Hematopoietic multipotent progenitor cell treated with erythropoietin and hydrocortisone succinate and interleukin-3 and kit ligand, for 15 days (in vitro differentiated cells): ENCODE measurements at regions not wholly inside any gene's neighbourhood (a gene's known extent, or its start where the extent isn't known, plus 50 kb on each side); places are given as distances from the start of the nearest gene placed in this dataset.
"Not testable (repeated sequence)": the region's sequence is repeated elsewhere in the genome, so short reads cannot be mapped to it uniquely, and the experiment has no call there.

ENCODE experiments used
- DNase-seq: peaks from one replicate; pipeline ENCODE4 v3.0.0-alpha.2; 2015; ENCODE audit warnings: low spot score

DNA sequence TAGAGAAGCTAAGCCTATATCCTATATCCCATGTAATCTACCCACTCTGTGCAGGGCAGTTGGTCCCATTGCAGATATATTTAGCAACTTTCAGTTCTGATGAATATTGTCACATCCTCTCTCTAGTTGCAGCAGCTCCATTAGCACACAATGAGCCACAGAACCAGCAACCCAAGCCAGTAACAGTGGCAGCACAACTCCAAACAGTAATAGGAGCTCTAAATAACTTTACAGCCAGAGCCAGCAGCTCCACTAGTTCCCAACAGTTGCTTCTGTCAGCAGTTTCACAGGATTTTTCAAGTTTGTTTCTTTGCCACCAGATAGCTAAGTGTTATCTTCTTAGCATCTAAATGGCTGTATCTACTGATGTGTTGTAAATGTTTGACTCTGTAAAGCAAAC lies 490.8 kb downstream of the HTR1B start:
- no peak for DNase-seq

DNA sequence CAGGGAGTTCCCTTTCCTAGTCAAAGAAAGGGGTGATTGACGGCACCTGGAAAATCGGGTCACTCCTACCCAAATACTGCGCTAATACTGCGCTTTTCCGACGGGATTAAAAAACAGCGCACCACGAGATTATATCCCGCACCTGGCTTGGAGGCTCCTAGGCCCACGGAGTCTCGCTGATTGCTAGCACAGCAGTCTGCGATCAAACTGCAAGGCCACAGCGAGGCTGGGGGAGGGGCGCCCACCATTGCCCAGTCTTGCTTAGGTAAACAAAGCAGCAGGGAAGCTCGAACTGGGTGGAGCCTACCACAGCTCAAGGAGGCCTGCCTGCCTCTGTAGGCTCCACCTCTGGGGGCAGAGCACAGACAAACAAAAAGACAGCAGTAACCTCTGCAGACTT lies 504.1 kb downstream of the HTR1B start:
- not testable (repeated sequence) for DNase-seq

DNA sequence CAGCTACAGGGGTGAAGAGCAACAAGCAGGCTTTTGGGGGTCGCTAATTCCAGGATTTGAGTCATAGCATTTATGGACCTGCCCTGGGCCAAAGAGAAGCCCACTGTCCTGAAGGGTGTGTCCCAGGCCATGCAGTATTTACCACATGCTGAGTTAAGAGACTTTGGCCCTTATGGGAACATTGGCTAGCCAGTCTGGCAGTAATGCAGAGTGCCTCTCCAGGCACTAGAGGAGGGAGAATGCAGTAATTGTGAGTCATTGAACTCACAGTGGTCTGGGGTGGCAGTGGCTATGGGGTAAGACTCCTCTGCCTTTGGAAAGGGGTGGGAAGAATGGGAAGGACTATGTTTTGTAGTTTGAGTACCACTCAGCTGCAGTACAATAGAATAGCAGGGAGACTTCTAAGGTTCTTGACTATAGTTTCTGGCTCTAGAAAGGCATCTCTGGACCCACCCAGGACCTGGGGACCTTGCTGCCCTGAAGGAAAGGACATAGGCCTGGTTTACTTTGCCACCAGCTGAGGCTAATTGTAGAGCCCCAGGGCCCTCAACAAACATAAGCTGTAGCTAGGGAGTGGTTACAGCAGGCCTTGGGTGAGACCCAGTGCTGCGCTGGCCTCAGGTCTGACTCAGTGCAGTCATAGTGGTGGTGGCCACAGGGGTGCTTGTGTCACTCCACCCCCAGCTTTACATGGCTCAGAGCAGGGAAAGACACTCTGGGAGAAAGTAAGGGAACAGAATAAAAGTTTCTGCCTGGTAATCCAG lies 520.9 kb downstream of the HTR1B start:
- DNase-seq: no peak

DNA sequence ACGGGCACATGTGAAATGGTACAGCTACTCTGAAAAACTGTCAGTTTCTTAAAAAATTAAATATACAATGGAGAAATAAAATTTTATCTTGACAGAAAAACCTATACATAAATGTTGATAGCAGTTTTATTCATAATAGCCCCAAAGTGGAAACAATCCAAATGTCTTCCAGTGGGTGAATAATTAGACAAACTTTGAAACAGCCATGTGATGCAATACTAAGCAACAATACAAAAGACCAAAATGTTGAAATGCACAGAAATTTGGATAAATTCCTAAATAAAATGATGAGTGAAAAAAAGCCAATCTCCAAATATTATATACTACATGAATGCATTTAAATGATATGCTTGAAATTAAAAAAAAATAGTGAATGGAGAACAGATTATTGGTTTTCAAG lies 523.1 kb downstream of the HTR1B start:
- DNase-seq: no peak

DNA sequence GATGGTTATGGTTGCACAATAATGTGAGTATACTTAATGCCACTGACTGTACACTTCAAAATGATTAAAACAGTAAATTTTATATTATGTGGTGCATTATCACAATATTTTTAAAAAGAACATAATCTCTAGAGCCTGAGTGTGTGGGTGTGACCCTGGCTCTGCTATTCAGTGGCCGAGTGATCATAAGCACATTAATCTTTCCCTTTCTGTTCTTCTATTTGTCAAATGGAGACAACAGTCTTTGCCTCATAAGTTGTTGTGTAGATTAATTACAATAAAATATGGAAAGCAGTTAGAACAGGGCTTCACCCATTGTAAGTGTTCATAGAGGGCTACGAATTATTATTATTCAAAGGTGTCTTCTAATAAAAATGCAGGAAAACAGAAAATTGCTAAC lies 548.6 kb downstream of the HTR1B start:
- DNase-seq: no peak

DNA sequence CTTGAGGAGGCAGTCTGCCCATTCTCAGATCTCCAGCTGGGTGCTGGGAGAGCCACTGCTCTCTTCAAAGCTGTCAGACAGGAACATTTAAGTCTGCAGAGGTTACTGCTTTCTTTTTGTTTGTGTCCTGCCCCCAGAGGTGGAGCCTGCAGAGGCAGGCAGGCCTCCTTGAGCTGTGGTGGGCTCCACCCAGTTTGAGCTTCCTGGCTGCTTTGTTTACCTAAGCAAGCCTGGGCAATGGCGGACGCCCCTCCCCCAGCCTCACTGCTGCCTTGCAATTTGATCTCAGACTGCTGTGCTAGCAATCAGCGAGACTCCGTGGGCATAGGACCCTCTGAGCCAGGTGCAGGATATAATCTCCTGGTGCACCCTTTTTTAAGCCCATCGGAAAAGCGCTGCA lies 557.8 kb downstream of the HTR1B start:
- not testable (repeated sequence) for DNase-seq

DNA sequence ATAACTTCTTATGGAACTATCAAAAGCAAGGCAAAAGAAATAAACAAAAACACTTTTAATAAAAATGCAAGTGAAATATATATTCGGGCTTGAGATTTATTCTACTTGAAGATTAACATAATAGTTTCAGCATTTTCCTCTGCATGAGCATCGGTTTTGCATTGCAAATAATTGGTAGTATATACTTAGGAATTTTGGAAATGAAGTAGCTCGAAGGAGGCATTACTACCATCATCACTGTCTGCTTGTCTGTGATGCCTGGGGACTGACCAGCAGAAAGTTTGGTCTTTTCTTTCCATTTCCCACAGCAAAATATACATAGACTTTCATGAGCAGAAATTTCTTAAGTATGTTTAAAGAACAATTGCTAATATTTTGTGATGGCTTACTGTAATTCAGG lies 570.7 kb downstream of the HTR1B start:
- DNase-seq: no peak

DNA sequence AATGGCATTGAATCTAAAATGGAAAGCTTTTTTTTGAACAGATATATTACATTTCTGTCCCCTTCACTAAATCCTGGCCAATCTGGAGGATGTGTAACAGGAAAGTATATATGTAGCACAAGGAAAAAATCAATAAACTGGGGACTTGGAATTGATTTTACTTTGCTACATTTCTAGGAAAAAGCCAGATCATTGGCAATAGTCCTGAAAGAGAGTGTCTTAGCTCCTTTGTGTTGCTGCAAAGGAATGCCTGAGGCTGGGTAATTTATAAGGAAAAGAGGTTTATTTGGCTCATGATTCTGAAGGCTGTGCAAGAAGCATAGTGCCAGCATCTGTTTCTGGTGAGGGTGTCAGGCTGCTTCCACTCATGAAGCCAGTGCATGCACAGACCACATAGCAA lies 574.9 kb downstream of the HTR1B start:
- DNase-seq: no peak

DNA sequence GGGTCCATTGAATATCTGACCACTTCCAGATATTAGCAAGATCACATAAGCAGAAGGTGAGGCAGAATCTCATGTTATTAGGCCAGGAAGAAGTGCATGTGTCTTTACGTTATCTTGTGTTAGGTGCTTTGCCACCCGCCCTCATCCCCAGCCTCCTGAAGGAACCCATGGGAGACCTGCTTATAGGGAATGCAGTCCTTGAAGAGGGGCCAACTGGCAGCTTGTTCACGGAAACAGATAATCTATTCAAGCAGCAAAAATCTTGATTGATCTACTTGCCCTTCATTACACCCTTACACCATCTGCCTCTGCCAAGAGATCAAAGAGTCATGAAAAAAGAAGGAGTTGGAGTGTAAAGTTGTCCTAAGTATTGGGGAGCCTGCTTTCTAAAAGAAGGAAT lies 576.4 kb downstream of the HTR1B start:
- DNase-seq: no peak

DNA sequence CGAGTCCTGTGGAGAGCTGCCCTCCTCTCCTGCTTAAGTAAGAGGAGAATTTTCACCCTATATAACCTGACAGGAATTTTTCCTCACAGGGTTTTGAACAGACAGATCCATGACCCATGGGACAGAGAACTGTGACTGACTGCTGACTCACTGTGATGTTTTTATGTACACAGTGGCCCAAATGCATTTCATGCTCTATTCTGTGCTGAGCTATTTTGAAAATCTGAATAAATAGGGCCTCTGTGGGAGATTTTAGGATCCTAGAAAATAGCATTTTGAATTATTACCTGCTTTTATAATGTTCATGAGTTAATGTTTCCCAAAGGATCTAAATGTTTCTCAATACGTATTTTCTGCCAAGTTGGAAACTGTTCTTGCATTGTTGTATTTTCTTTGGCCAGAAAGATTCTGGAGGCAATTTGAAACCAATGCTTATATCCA lies 577.4 kb downstream of the HTR1B start:
- DNase-seq: no peak

DNA sequence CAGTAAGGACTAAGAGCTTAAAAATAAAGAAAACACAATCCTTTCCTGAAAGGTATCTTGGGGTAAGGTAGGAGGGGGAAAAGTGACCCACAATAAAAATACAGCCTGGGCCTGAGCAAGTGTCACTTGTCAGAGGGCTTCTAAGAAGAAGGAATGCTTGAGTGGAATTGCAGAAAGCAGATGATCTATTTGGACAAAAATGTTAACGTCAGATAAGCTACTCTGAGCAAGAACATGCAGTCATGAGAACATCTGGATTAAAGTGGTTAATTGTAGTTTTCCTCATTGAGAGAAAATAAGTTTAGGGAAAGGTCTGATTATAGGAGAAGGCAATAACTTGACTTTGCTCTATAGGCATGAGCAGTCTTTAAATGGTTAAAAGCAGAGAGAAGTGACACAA lies 581.9 kb downstream of the HTR1B start:
- no peak for DNase-seq

DNA sequence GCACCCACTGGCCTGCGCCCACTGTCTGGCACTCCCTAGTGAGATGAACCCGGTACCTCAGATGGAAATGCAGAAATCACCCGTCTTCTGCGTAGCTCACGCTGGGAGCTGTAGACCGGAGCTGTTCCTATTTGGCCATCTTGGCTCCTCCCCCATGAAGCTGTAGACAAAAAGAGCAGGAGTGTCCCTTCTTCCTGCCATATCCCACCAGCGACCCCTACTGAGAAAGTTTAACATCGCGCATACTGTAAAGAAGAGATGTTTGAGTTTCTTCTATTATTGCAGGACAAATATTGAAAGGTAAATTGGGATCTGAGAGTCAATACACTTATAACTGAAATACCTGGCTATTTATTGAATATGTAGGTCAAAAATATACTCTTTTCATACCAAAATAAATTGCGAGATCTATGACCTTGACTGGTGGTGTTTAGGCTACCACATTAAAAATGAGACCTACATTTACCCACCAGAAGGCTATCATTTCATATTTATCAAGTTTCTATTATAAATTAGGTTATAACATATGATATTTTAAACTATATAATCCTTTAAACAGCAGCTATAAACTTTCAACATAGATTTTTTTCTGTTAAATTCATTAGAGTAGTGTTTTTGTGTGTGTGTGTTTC lies 586.3 kb downstream of the HTR1B start:
- no peak for DNase-seq

DNA sequence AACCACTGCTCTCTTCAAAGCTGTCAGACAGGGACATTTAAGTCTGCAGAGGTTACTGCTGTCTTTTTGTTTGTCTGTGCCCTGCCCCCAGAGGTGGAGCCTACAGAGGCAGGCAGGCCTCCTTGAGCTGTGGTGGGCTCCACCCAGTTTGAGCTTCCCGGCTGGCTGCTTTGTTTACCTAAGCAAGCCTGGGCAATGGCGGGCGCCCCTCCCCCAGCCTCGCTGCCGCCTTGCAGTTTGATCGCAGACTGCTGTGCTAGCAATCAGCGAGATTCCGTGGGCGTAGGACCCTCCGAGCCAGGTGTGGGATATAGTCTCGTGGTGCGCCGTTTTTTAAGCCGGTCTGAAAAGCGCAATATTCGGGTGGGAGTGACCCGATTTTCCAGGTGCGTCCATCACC lies 586.9 kb downstream of the HTR1B start:
- DNase-seq: not testable (repeated sequence)

DNA sequence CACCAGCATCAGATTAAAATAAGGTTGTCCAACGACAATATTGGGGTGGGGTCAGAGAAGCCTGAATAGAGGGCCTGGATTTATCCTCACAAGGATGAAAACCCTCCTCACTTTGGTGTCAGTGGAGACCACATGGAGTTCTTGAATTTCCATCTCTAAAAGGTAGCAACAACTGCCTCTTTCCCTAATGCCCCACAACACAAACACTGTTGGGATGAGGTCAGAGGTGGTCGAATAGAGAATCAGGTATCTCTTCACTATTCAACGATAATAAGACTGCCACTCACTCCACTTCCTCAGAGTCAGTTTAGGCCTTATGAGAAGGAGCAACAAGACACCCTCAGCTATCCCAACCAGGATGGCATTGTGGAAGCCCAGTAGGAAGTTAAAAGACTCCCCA lies 596.1 kb downstream of the HTR1B start:
- DNase-seq: no peak

DNA sequence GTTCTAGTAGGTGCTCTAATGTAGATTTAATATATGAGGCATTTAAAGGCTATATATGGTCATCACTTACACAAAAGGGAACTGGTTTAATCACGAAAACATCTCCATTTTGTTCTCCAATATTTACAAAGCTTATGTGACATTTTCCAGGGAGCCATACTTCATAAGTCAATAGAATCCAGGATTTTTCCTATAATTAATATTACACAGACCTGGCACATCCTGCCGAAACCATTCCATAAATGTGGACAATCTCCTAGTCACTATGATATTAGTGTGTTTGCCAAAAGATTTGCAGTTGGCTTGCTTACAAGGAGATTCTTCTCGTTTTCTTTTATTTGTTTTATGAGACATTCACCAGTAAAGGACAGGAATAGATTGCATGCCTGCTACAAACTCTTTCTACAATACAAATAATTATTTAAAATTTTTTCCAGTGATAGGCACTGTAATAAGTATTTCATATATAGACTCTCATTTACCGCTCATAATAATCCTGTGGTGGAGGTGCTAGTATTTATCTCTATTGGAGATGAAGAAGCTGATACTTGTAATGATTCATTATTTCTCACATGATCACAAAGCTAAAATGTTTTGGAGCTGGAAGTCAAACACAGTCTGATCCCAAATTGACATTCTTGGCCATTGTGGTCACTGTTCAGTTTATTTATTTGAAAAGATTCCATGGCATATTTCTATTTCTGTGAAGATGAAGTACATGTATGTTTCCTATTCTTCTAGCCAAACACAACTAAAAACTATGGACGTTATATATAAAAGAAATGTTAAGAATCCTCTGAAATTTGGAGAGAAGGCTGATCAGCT lies 597.0 kb downstream of the HTR1B start:
- DNase-seq: no peak

DNA sequence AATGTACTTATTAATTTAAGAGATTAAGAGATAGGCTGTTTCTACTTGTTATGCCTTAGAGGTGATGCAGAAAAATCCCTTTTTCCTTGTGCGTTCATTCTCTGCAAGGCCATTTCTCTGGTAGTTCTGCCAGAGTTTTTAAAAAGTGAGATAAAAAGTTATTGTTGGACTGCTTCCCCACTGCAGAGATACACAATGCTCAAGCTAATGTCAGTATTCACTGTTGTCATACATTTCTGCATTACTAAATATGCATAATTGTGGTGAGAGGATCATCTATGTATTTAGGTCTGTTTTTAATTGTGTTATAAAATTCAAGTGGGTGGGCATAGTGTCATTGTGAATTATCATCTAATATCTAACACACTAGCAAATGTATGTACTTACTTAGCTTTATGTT lies 600.4 kb downstream of the HTR1B start:
- DNase-seq: no peak

DNA sequence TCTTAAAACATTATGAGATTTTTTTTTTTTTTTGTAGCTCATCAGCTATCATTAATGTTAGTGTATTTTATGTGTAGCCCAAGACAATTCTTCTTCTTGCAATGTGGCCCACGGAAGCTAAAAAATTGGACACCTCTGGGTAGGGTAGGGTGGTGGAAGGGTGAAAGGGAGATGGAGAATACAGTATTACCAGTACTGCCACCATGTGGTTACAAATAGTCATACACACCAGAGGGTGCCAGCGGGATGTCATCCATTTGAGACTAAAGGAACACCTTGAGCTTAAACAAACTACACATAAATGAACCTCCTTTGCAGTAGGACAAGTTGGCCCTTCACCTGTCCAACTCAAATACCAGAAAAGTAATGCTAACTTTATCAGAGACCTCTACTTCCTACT lies 601.9 kb downstream of the HTR1B start:
- DNase-seq: no peak

DNA sequence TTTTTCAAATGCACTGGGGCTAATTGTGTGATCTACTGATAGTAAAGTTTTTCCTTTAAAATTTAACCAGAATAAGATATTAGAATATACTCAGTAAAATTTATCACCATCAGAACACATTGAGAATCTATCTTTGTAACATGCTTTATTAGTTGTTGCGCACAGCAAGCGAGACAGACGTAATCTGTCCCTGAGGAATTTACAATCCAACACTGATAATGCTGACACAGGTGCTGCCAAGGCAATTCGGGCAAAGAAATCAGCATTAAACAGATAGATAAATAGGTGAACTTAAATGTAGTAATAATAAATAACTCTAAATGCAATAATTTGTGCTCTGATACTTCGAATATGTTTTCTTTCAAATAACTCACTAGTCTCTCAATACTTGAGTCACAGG lies 607.2 kb downstream of the HTR1B start:
- no peak for DNase-seq

DNA sequence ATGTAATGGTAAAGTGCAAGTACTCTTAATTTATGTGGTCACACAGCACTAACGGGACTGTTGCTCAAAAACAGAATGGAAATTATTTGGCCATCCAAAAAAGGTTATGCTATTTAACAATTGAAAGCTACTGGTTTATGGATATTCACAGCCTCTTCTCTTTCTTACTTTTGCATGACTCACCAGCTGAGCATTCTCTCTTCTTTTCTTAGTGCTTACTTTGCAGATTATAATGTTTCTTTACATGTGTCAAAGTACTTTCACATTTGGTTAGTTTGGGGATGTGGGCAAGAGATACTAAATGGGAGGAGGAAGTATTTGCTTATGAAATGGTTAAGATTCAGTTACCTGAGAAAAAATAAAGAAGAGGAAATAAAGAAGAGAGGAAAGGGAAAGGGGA lies 610.5 kb downstream of the HTR1B start:
- no peak for DNase-seq

DNA sequence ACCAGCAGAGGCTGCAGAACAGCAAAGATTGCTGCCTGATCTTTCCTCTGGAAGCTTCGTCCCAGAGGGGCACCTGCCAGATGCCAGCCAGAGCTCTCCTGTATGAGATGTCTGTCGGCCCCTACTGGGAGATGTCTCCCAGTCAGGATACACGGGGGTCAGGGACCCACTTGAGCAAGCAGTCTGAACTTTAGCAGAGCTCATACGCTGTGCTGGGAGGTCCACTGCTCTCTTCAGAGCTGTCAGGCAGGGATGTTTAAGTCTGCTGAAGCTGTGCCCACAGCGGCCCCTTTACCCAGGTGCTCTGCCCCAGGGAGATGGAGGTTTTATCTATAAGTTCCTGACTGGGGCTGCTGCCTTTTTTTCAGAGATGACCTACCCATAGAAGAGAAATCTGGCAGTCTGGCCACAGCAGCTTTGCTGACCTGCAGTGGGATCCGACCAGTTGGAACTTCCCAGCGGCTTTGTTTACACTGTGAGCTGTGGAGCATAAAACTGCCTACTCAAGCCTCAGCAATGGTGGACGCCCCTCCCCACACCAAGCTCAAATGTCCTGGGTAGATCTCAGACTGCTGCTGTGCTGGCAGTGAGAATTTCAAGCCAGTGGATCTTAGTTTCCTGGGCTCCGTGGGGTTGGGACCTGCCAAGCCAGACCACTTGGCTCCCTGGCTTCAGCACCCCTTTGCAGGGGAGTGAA lies 613.9 kb downstream of the HTR1B start:
- not testable (repeated sequence) for DNase-seq

DNA sequence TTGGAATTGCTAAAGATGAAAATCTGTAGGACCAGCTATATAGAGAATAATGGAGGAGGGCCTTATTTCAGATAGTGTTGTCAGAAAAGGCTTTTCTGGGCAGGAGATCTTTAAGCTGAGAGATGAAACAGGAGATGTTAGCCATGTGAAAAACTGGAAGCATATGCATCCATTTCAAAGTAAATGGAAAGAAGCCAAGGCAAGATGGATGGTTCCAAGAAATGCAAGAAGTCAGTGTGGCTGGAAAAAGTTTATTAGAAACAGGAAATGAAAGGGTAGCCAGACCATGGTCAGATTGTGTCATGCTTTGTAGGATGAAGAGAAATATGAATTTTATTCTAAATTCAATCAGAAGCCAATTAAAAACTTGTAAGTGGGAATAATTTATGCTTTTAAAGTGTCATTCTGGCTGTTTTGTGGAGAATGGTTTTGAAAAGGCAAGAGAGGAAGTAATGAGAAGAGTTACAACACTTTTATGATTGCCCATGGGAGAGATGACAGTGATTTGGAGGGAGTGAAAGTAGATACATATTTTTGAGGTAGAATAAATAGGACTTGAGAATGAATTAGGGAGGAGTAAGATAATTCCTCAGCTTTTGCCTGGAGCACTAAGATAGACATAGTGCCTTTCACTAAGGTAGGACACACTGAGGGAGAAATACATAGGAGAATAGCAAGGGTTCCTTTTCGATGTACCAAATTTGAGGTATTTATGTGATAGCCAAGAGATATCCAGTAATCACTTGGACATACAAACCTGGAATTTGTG lies 620.1 kb downstream of the HTR1B start:
- DNase-seq: no peak

DNA sequence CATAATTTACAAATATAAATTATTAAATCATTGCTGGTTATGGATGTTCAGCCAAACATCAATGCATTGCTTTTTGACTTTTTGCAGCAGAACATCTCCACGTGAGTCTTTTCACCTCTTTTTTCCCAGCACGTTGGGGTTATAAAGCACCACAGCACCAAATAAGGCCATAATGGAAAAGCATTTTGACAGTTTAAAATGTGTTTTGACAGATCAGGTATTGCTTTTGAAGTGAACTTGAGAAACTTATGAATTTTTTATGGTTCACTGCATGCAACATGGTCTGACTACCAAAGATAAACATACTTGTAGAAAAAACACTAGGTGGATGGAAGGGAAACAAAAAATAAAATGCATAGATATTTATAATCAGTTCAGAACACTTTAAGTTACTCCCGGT lies 622.4 kb downstream of the HTR1B start:
- DNase-seq: no peak
